GM12873 (cell line): ENCODE measurements at regions not wholly inside any gene's neighbourhood (a gene's known extent, or its start where the extent isn't known, plus 50 kb on each side); places are given as distances from the start of the nearest gene placed in this dataset.

Experiments
- TF ChIP-seq, protein P1 (sequence below): IDR thresholded peaks from 2 replicates; pipeline ENCODE4 v1.5.1; 2012; ENCODE audit warnings: low read depth, mild to moderate bottlenecking, moderate library complexity, low read length, control low read depth; ENCODE audit not compliant: insufficient read depth; ENCODE audit errors: missing control alignments

GRCh38 chr15:77748078-77749064 is 115.7 kb upstream of the LINGO1 start:
- TF ChIP-seq, protein P1, sequence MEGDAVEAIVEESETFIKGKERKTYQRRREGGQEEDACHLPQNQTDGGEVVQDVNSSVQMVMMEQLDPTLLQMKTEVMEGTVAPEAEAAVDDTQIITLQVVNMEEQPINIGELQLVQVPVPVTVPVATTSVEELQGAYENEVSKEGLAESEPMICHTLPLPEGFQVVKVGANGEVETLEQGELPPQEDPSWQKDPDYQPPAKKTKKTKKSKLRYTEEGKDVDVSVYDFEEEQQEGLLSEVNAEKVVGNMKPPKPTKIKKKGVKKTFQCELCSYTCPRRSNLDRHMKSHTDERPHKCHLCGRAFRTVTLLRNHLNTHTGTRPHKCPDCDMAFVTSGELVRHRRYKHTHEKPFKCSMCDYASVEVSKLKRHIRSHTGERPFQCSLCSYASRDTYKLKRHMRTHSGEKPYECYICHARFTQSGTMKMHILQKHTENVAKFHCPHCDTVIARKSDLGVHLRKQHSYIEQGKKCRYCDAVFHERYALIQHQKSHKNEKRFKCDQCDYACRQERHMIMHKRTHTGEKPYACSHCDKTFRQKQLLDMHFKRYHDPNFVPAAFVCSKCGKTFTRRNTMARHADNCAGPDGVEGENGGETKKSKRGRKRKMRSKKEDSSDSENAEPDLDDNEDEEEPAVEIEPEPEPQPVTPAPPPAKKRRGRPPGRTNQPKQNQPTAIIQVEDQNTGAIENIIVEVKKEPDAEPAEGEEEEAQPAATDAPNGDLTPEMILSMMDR = no peak

DNA sequence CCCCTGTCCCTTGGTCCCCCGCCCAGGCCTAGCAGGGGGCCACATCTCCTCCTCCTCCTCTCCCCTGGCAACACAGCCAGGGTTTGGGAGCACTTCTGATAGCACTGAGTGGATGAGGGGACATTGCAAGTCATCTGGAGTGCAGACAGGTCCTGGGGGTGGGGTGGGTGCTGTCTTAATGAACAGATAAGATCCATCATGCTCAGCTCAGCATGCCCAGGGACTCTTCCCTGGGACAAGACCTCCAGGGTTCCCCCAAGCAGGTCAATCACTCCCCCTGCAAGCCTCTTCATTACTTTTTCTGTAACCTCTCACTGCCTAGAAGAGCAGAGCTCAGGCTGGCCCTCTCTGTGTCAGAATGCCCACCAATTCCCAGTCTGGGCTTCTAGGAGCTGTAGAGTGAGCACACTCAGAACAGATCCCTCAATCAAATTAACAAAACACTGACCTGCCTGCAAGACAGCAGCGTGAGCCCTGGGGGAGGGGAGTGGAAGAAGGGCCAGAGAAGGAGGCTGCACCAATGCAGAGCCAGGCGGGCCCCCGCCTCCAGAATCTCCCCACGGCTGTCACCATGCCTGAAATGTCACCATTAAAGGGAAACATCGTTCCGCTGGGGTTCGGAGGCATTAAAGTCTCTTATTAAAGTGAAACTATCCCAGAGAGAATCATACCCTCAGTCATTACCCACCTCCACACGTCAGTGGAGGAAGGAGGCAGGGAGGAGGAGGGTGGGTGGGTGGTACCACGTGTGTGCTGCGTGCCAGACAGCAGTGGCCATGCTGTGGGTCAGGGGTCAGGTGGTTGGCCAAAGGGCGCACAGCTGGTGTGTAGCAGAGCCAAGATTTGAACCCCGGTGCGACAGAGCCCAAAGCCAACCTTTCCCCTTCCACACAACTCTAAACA is 114.7 kb upstream of the LINGO1 start:
- TF ChIP-seq, protein P1 = no peak

GRCh38 chr15:77746254-77747174 is 113.8 kb upstream of the LINGO1 start:
- TF ChIP-seq, protein P1 = no peak

- TF ChIP-seq, protein P1 = no peak
Observed at GRCh38 chr15:77744398-77744797, 111.7 kb upstream of the LINGO1 start.

GRCh38 chr15:77742570-77742969 is 109.9 kb upstream of the LINGO1 start:
- TF ChIP-seq, protein P1 = no peak

GRCh38 chr15:77742127-77742526 is 109.4 kb upstream of the LINGO1 start:
- TF ChIP-seq, protein P1 = no peak
